ENCODE measurements at regions not wholly inside any gene's neighbourhood (a gene's known extent, or its start where the extent isn't known, plus 50 kb on each side); places are given as distances from the start of the nearest gene placed in this dataset.

DNA sequence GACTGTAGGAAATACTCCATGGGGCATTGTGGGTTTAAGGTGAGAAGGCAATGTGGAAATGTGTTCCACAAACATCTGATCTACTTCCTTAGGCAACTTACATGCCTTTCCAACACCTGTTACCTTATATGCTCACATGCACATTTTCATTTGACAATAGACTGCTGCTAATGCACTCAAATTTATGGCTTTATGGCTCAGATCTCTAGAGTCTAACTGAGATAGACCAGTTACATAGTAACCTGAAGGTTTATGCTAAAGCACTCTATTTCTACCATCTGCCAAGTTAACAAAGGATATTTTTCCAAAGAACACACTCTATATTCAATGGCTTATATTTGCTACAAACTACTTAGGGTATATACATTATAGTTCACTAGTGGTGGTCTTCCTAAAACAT is 969.0 kb downstream of the TECRL start:
- H3K9me3 ChIP-seq = no peaks in the 10 kb centered on the region
- DNase-seq = no peak

DNA sequence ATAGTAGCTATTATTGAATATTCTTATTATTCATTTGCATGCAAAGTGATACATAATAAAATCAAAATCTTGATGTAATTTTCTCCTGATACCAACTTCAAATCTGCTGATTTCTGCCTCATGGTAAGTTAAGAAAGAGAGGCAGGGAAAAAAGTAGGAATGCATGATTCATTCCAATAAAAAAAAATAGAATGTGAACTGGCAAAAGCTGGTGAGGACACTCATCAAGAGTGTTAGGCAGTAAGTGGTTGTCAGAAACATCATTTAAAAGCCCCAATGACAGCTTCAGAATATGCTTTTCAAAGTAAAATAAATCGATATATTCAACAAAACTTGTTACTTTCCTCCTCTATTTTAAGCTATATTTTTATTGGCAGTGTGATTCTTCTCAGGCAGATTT is 979.1 kb downstream of the TECRL start:
- no peaks in the 10 kb centered on the region for H3K4me1 ChIP-seq (ENCODE audit: low read depth)
- no peak for ATAC-seq
- no peaks in the 10 kb centered on the region for H3K36me3 ChIP-seq (ENCODE audit: low read depth)
- H3K4me3 ChIP-seq = no peak overlapping the region
- TF ChIP-seq, protein P1, sequence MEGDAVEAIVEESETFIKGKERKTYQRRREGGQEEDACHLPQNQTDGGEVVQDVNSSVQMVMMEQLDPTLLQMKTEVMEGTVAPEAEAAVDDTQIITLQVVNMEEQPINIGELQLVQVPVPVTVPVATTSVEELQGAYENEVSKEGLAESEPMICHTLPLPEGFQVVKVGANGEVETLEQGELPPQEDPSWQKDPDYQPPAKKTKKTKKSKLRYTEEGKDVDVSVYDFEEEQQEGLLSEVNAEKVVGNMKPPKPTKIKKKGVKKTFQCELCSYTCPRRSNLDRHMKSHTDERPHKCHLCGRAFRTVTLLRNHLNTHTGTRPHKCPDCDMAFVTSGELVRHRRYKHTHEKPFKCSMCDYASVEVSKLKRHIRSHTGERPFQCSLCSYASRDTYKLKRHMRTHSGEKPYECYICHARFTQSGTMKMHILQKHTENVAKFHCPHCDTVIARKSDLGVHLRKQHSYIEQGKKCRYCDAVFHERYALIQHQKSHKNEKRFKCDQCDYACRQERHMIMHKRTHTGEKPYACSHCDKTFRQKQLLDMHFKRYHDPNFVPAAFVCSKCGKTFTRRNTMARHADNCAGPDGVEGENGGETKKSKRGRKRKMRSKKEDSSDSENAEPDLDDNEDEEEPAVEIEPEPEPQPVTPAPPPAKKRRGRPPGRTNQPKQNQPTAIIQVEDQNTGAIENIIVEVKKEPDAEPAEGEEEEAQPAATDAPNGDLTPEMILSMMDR (IDR thresholded peaks at IDR 0.05) = no peak
- H3K9me3 ChIP-seq = peaks cover 7% of the 10 kb centered on the region
- intact Hi-C loops (cut with DNase I, micrococcal nuclease) = no loop called here
- no peak for DNase-seq

More for the DNA sequence above, 969.0 kb downstream of the TECRL start:
- TF ChIP-seq, protein P1 (IDR thresholded peaks at IDR 0.05) = no peak
- no peaks in the 10 kb centered on the region for H3K4me1 ChIP-seq (ENCODE audit: low read depth)
- intact Hi-C loops (cut with DNase I, micrococcal nuclease) = no loop called here
- H3K36me3 ChIP-seq (ENCODE audit: low read depth) = no peaks in the 10 kb centered on the region
- no peak overlapping the region for H3K4me3 ChIP-seq
- peak; percentile 14 for ATAC-seq

DNA sequence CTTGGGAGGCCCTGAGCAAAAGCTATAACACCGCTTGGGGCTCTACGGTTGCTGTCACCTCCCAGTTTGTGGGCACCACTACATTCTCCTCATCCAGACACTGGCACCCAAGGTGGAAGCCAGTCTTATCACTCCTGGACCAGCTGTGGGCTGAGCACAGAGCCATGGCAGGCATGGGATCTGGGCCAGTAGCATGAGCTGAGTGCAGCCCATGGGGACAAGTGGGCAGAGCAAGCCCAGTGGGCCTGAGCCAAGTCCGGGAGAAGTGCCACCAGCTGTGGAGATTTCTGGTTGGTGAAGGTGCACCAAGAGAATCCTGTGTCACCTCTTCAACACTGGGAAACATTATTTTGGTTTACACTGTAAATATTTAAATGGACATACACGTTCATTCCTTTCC is 1013.0 kb downstream of the TECRL start:
- TF ChIP-seq, protein P1 (IDR thresholded peaks at IDR 0.05) = no peak
- intact Hi-C loops (cut with DNase I, micrococcal nuclease) = no loop called here
- DNase-seq = peak in 1 of 3 donors; percentile 25
- Histone ChIP-seq H3K4me3 (no peak overlapping the region), H3K9me3 (peaks cover 18% of the 10 kb centered on the region), H3K36me3 (ENCODE audit: low read depth) (no peaks in the 10 kb centered on the region), H3K4me1 (ENCODE audit: low read depth) (no peaks in the 10 kb centered on the region)
- no peak for ATAC-seq

DNA sequence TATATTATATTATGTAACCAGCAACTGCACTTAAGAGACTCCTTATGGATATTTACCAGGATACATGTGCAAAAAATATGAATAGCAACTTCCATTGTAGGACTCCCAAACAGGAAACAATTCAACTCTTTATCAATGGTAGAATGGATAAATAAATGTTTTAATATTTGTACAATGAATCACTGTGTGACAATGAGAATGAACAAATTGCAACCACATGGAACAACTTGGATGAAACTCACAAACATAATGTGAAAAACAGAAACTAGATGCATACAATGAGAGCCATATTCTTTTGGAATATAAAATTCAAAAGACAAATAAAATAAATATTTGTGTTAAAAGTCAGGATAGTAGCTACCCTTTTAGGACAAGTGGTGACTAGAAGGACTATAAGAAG is 1015.7 kb downstream of the TECRL start:
- no peak overlapping the region for H3K4me3 ChIP-seq
- intact Hi-C loops (cut with DNase I, micrococcal nuclease) = no loop called here
- ATAC-seq (no peak), DNase-seq (no peak)
- peaks cover 17% of the 10 kb centered on the region for H3K9me3 ChIP-seq
- no peaks in the 10 kb centered on the region for H3K36me3 ChIP-seq (ENCODE audit: low read depth)
- no peaks in the 10 kb centered on the region for H3K4me1 ChIP-seq (ENCODE audit: low read depth)
- TF ChIP-seq, protein P1 (IDR thresholded peaks at IDR 0.05) = no peak

DNA sequence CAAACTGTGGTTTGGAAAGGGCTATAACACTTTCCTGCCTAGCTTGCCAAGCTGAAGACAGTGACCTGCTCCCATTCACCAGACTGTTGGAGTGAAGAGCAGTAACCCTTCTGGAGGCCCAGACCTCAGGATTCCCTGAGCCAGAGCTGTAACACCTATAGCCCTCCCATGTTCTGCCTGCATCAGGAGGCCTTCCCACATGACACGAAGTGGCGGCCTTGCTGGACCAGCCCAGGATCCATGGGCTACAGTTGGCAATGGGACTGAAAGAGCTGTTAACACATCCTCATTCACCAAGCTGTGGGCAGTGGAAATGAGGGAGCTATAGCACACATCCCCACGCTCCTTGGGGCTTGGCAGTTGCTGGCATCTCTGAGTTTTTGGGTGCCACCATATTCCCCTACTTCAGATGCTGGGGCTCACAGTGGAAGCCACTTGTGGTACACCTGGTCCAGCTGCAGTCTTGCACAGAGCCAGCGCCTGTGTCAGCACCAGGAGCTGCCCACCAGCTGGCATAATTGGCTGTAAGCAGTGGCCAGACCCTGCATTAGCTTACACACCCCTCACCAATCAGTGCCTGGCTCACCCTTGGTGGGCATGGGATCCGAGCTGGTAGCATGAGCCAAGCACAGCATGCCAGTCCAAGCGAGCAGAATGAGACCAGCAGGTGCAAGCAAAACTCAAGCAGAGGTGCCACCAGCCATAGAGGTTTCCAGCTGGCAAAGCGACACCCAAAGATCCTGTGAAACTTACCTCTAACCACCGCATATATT is 1029.3 kb downstream of the TECRL start:
- Histone ChIP-seq H3K4me1 (ENCODE audit: low read depth) (no peaks in the 10 kb centered on the region), H3K9me3 (peaks cover 21% of the 10 kb centered on the region), H3K4me3 (no peak overlapping the region), H3K36me3 (ENCODE audit: low read depth) (no peaks in the 10 kb centered on the region)
- DNase-seq (no peak), ATAC-seq (no peak)
- TF ChIP-seq, protein P1 (IDR thresholded peaks at IDR 0.05) = no peak
- intact Hi-C loops (cut with DNase I, micrococcal nuclease) = no loop called here
